HFFc6 (cell line): ENCODE measurements at regions not wholly inside any gene's neighbourhood (a gene's known extent, or its start where the extent isn't known, plus 50 kb on each side); places are given as distances from the start of the nearest gene placed in this dataset.

ENCODE experiments used
- DNase-seq: peaks from one replicate; pipeline ENCODE4 v3.0.0-alpha.2; 2018
- H3K27ac Mint-ChIP-seq: 2 replicates; pipeline ENCODE4 v1.8.0; 2020; ENCODE audit warnings: mild to moderate bottlenecking, mixed read lengths
- H3K27me3 Mint-ChIP-seq: 2 replicates; pipeline ENCODE4 v1.8.0; 2021; ENCODE audit warnings: mild to moderate bottlenecking, moderate library complexity, mixed read lengths; ENCODE audit not compliant: insufficient read depth
- H3K36me3 Mint-ChIP-seq: 2 replicates; pipeline ENCODE4 v1.8.0; 2021; ENCODE audit warnings: low read depth, mixed read lengths
- H3K4me1 Mint-ChIP-seq: 2 replicates; pipeline ENCODE4 v1.8.0; 2020; ENCODE audit warnings: low read depth, mixed read lengths
- H3K4me3 Mint-ChIP-seq: 2 replicates; pipeline ENCODE4 v1.8.0; 2020; ENCODE audit warnings: mild to moderate bottlenecking, moderate library complexity, mixed read lengths
- H3K9me3 Mint-ChIP-seq: 2 replicates; pipeline ENCODE4 v1.8.0; 2020; ENCODE audit warnings: mild to moderate bottlenecking, mixed read lengths
- CTCF ChIP-seq: fragments of 200-600 bp; sonication (generic); IDR thresholded peaks from 2 replicates; pipeline ENCODE4 v1.5.0; 2021; ENCODE audit warnings: antibody characterized with exemption, mild to moderate bottlenecking

DNA sequence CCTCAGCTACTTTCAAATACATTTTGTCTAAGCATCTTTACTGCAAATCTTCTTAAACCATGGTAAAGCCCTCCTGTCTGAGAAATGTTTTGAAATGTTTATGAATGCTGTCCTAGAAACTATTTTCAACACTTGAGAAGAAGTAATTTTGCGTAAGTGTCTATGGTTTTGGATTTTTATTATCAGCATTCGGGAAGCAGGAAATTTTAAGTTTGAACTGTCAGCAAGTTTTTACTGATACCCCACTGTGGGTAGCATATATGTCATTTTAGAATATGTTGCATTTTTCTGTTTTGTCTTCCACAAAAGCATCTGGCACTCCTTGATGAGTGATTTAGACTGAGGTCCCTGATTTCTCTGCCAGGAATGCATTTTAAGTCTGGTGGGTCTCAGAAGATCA lies 302.4 kb upstream of the GIMD1 start:
- Mint-ChIP-seq H3K4me3 (no peak overlapping the region), H3K27me3 (no peaks in the 10 kb centered on the region), H3K4me1 (peaks cover 13% of the 10 kb centered on the region; the same call in 1 of the 2 replicates), H3K36me3 (peaks cover 16% of the 10 kb centered on the region; the same call in 1 of the 2 replicates), H3K9me3 (peaks cover 26% of the 10 kb centered on the region), H3K27ac (no peak overlapping the region)
- DNase-seq, result no peak
- TF ChIP-seq CTCF, result no peak

DNA sequence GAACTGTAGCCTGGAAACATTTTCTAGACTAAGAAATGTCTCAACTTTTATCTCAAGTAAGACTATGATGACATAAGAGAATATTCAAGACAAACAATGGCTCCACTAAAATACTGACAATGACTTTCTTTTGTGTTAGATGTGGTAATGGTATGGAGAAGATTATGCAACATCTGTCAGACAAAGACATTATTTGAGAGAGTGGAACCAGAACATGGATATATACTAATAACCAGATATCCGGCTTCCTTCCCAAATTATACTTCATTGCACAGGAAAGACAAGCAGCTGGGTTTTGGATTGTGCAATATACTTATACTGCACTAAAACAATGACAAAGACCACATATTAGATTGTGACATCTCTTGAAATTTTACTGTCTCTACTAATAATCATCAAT lies 290.8 kb upstream of the GIMD1 start:
- TF ChIP-seq CTCF, result no peak
- H3K4me1 Mint-ChIP-seq, result no peaks in the 10 kb centered on the region
- H3K4me3 Mint-ChIP-seq, result no peak overlapping the region
- no peak for DNase-seq
- H3K9me3 Mint-ChIP-seq, result no peaks in the 10 kb centered on the region
- H3K27me3 Mint-ChIP-seq, result no peaks in the 10 kb centered on the region; the same call in 1 of the 2 replicates
- no peak overlapping the region for H3K27ac Mint-ChIP-seq
- no peaks in the 10 kb centered on the region for H3K36me3 Mint-ChIP-seq

DNA sequence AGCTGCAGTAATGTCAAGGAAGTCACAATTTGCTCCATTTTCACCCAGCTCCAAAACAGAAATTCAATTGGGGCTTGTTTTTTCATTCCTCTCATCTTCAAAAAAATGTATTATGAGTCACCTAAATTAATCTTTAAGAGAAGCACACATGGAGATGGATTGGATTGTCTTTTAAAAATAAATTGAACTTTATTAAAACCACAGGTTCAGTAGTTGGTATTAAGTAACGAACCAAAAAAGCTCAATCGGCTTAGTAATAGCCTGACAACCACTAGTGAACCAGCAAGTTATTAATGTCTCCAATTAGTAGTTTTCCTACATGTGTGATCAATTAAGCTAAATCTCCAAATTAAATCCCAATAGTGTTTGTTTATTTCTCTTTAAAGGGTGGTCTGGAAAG lies 283.5 kb upstream of the GIMD1 start:
- H3K9me3 Mint-ChIP-seq, result no peaks in the 10 kb centered on the region
- TF ChIP-seq CTCF, result no peak
- H3K36me3 Mint-ChIP-seq, result no peaks in the 10 kb centered on the region
- DNase-seq, result no peak
- H3K27me3 Mint-ChIP-seq, result peaks cover 1% of the 10 kb centered on the region
- no peak overlapping the region for H3K27ac Mint-ChIP-seq
- no peak overlapping the region for H3K4me3 Mint-ChIP-seq
- H3K4me1 Mint-ChIP-seq, result no peaks in the 10 kb centered on the region

- no peak for DNase-seq
- Mint-ChIP-seq H3K27me3 (peaks cover 1% of the 10 kb centered on the region), H3K36me3 (no peaks in the 10 kb centered on the region), H3K27ac (no peak overlapping the region), H3K4me1 (no peaks in the 10 kb centered on the region), H3K9me3 (no peaks in the 10 kb centered on the region), H3K4me3 (no peak overlapping the region)
- no peak for TF ChIP-seq CTCF
Observed at GRCh38 chr4:106650701-106651100, 282.1 kb upstream of the GIMD1 start.

DNA sequence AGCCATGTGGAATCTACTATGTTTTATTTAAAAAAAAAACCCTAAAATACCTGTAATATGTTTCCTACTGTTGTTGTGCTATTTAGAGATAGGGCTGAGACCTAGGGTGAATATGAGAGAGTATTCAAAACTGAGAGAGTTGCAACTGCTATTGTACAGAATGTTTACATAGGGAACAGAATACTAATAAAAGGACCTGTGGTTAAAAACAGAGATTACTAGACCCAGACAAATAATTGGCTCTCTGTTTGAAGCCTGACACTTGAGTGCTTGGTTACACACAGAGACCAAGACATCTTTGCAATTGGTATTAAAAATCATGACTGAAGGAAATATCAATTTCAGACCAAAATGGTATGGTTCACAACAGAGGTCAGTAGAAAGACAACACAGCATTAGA lies 278.9 kb upstream of the GIMD1 start:
- peaks cover 1% of the 10 kb centered on the region for H3K27me3 Mint-ChIP-seq
- no peaks in the 10 kb centered on the region for H3K4me1 Mint-ChIP-seq
- H3K9me3 Mint-ChIP-seq, result no peaks in the 10 kb centered on the region
- H3K27ac Mint-ChIP-seq, result no peak overlapping the region
- no peak for DNase-seq
- no peak overlapping the region for H3K4me3 Mint-ChIP-seq
- no peak for TF ChIP-seq CTCF
- no peaks in the 10 kb centered on the region for H3K36me3 Mint-ChIP-seq

DNA sequence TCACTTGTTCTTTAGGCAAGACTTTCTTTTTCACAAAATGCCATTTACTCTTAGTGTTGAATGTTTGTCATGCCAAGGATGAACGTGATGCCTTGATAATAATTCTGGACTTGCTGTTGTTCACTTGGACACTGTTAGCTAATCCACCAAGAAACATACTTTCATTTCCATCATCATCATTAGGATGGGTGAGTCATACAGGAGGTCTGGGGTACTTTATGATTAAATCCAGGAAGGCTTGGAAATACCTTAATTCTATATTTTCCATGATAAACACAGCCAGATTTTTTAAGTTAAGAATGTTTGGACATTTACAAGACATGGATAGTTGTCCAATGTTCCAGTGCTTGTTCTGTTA lies 260.7 kb upstream of the GIMD1 start:
- Mint-ChIP-seq H3K36me3 (no peaks in the 10 kb centered on the region), H3K27ac (no peak overlapping the region), H3K4me1 (peaks cover 33% of the 10 kb centered on the region), H3K4me3 (no peak overlapping the region), H3K9me3 (no peaks in the 10 kb centered on the region), H3K27me3 (no peaks in the 10 kb centered on the region; the same call in 1 of the 2 replicates)
- DNase-seq, result peak; percentile 2
- TF ChIP-seq CTCF, result no peak
